D341Med (cell line): ENCODE measurements at regions not wholly inside any gene's neighbourhood (a gene's known extent, or its start where the extent isn't known, plus 50 kb on each side); places are given as distances from the start of the nearest gene placed in this dataset.
A peak's percentile ranks its signal among the peaks of the same experiment; 100 is the strongest.
"Not testable (repeated sequence)": the region's sequence is repeated elsewhere in the genome, so short reads cannot be mapped to it uniquely, and the experiment has no call there.

Source experiments
- DNase-seq: peaks from one replicate; pipeline ENCODE4 v3.0.0; 2012; ENCODE audit warnings: low spot score

DNA sequence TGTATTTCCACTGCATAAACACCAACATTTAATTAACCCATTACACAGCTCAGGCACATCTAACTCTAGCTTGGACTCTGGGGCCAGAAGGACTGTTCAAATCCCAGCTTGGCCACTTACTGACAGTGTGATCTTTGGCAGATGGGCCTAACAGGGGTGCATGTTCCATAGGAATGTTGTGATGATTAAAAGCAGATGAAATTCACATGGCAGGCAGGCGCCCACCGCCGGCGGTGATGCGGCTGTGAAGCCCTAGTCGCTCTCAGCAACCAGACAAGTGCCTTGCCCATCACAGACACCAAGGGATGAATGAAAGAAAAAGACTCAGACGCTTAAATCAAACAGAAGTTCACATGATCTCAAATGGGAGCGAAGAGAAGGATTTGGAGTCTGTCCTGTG, 84.6 kb upstream of the WSB1 start:
- DNase-seq: no peak

DNA sequence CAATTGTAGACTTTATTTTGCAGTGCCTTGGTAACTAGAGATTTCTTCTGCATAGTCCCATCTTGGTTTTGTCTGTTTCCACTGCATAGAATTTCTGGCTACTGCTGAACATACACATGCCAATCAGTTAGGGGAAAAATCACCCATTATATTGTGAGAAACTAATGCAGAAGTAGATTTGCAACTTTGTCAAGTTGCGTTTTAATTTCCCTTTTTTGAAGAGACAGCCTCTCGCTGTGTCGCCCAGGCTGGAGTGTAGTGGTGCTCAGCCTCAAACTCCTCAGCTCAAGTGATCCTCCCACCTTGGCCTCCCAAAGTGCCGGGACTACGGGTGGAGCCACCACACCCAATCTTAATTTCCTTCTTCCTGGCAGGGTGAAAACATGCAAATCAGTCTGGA, 83.1 kb upstream of the WSB1 start:
- not testable (repeated sequence) for DNase-seq

DNA sequence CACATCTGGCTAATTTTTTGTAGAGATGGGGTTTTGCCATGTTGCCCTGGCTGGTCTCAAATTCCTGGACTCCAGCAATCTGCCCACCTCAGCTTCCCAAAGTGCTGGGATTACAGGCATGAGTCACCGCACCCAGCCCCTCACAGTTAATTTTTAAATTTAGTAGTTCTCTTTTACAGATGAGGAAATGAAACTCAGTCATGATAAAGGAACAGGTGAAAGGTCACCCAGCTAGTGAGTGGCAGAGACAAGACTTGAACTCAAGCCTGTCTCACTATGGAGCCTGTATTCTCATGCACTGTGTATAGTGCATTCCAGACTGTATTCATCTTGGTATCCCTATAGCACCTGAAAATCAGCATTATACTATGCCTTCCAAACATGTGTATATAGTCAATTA, 77.1 kb upstream of the WSB1 start:
- DNase-seq: no peak

DNA sequence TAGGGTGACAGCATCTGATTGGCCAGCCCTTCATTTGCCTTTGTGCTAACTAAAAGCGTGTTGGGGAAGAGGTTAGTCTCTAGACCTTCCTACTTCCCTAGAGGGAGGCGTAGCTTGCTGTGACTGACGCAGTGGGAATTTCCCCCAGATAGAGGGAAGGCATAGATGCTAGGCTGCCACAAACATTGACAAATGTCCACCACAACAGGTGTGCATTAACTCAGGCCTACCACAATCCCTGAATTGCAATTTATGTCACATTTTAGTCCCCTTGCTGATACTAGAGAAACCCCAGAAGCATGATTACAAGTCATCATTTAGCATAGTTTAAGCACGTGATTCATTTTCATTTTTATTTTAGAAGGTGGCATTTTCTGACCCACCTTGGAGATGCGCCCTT, 76.3 kb upstream of the WSB1 start:
- DNase-seq: no peak

DNA sequence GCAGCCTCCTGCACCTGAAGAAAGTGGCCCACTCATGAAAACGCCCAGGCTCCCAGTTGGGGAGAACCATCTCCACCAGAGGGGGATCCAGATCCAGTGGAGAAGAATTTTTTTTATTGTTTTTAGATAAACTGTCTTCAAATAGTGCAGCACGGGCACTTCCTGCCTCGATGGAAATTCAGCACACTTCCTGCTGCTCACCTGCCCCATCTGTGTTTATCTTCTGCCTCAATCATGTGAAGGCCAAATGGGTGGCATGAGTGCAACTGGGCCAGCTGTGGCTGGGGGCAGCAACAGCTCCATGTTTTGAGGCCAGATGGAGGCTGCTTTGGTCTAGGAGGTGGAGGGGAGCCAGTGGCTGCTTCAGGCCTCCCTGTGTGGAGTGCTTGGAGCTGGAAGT, 75.9 kb upstream of the WSB1 start:
- no peak for DNase-seq

DNA sequence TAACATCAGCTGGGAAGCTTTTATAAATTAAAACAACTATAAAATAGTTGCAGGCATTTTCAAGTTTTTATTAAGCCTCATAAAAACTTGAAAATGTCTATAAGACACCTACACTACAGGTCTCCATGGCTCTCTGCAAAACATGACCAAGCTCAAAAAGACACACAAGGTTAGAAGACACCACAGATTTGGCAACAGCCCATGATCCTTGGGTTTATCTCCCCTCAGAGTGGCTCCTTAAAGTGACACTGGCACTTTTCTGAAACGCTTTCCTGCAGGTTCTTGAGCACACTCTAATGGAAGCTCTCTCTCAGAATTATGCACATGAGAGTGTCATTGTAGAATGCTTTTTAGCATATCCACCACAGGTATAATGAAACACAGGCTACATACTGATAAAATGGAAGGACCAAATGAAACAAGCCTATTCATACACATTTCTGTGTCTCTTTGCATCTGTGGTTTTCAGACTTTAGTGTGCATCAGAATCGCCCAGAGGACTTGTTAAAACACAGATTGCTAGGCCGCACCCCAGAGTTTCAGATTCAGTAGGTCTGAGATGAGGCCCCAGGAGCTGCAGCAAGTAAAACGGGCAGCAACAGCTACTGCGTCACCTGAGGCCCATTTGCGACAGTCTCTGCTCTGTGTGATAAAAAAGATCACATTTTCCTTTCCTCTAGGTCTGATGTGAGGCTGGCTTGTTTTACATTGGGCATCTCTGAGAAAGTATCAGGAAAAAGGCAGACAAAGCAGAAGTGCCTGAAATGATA, 75.0 kb upstream of the WSB1 start:
- no peak for DNase-seq

DNA sequence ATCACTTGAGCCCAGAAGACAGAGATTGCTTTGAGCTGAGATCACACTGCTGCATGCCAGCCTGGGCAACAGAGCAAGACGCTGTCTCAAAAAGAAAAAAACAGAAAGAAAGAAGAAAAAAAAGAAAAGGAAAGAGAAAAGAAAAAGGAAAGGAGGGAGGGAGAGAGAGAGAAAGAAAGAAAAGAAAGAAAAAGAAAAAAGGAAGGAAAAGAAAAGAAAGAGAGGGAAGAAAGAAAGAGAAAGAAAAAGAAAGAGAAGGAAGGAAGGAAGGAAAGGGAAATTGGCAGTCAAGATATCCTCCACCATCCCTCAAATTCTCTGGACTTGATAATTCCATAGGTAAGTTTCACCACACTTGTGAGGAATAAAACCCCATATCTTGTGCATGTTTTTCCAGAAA, 71.4 kb upstream of the WSB1 start:
- DNase-seq: no peak

DNA sequence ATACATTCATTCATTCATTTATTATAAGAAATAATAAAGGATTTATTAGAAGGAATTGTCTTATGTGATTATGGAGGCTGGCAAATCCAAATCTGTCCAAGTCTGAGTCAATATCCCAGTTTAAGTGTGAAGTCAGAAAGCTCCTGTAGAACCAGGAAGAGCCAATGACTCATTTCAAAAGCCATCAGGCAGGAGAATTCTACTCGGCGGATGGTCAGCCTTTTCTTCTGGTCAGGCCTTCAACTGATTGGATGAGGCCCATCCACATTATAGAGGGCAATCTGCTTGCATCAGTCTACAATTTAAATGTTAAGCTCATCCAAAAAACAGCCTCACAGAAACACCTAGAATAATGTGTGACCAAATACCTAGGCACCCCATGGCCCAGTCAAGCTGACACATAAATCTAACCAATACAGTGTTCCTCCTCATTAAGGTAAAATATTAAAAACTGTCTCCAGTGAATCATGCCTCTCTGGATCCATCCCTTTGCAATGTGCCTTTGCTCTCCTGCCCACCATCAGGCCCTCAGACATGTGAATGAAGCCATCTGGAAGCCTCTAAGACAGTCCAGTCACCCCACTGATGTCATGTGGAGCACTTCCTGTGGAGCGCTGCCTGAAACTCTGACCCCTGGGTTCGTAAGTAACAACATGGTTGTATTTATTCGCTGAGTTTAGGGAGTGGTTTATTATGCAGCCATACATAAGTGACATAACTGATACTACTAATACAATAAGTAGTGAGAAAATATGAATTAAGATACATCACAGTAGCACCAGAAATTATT, 69.2 kb upstream of the WSB1 start:
- DNase-seq: no peak

DNA sequence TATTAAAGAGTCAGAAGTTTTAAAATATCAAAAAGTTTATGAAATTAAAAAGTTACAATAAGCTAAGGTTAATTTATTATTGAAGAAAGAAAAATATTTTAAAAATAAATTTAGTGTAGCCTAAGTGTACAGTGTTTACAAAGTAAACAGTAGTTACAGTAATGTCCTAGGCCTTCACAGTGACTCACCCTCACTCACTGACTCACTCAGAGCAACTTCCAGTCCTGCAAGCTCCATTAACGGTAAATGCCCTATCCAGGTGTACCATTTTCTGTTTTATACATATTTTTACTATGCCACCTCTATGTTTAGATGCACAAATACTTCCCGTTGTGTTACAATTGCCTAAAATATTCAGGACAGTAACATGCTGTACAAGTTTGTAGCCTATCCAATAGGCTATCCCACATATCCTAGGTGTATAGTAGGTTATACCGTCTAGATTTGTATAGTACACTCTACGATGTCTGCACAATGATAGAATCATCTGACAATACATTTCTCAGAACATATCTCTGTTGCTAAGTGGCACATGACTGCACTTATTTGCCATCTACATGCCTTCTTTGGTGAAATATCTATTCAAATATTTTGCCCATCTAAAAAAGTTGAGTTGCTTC, 67.2 kb upstream of the WSB1 start:
- no peak for DNase-seq

DNA sequence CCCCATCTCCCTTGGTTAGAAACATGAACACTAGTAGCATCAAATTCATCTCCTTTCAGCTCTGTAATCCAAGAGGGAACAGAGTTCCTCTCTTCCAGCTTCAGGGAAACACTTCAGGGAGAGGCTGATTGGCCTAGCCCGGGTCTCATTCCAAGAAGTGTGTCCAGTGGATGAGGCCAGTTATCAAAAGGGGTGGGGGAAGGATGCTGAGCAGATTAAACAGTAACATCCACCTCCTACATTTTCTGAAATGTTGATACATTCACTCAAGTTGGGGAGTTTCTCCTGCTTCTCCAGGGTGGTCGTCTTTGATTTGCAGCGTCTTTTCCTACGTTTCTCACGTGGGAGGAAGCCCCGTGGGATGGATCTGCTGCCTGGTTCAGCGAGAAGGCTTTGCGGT, 62.9 kb upstream of the WSB1 start:
- DNase-seq: no peak

DNA sequence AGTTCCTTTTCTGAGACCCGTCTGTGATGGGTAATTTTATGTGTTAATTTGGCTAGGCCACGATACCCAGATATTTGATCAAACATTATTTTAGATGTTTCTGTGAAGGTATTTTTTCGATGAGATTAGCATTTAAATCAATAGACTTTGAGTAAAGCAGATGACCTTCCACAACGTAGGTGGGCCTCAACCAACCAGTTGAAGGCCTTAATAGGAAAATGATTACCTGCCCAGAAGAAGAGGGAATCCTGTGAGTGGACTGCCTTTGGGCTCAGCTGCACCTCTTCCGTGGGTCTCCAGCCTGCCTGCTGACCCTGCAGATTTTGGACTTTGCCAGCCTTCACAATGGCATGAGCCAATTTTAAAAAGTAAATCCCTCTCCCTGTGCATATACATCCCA, 61.6 kb upstream of the WSB1 start:
- DNase-seq: no peak

DNA sequence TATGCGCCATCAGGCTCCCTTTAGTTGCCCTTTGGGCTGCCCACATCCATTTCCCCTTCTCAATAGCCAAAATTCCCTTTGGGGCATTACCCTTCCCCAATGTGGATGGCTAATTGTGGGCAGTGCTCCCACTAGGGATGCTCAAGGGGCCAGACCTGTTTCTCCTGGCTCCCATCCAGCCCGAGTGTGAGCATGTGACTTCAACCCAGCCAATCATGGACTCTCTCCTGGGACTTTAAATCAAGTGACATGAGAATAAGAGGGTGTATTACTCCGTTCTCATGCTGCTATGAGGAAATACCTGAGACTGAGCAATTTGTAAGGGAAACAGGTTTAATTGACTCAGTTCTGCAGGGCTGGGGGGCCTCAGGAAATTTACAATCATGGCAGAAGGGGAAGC, 60.9 kb upstream of the WSB1 start:
- DNase-seq: no peak

DNA sequence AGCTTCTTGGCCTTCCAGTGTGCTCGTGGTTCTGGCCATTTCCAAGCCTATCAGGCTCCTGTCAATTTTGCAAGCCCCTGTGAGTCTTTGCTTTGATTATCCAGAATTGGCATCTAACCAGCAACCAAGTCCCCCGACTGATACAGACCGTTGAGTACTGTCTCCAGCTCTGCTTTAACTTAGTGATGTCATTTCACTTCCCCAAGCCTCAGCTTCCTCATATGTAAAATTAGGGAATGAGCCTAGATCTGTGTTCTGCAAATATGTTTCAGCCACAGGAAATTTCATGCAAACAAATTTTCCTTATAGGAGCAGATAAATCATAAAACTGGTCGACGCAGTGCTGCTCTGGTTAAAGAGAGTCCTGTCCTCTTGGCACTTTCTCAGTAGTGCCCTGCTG, 60.1 kb upstream of the WSB1 start:
- no peak for DNase-seq

DNA sequence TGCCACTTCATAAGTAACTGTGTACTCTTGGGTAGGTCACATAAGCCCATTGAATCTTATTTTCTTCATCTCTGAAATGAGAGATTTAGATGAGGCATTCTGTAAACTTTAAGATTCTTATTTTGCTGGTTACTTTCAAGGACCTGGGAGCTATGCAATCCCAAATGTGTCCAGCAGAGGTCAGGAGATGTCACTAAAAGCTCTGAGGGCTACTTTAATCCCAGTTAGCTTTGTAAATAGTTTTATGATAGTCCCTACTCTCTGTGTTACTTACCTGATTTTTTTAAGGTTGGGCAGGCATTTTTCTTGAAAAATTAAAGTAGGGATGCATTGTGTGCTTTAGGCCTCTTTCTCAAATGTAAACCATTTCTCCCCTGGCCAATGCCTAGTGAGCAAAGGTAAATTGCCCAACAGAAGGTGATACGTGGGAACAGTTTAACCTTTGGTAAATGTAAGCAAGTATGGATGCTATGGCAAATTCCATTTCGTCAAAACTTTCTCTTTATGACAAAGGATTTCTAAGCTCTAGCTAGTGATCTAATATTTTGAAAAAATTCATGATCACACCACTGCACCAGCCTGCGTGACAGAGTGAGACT, 57.1 kb upstream of the WSB1 start:
- peak; percentile 69 for DNase-seq

DNA sequence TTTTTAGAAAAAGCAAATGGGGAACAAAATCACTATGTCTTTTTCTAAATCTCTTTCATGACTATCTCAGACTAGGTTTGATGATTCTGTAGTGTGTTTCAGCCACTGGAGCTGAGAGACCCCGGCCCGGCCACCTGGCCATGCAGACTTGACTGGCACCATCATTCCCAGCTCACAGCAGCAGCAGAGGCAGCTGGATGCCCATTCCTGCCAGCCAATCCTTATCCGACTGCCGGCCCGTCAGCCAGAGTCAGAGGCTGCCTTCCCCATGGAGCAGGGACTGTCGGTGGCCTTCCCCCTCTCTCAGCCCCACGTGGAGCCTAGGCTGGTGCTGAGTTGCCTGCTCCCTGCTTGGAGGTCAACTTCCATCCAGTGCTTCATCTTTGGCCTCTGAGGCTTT, 56.0 kb upstream of the WSB1 start:
- DNase-seq: no peak

DNA sequence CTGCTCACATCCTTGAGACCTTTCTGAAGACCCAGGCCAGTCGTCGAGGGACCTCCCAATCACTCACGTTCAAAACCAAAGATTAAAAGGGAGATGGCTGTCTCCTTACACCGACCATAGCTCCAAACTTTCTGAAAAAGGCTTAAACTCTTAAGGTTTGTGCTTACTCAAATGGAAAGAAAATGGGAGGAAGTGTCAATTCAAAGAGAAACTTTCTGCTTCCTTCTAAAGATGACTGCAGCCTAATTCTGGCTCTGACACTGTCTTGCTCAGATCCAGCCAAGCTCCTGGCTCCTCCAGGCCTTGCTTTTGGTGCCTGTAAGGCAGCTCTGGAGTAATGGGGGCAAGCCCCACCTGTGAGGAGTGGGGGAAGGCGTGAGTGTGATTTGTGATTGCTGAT, 54.9 kb upstream of the WSB1 start:
- DNase-seq: no peak

DNA sequence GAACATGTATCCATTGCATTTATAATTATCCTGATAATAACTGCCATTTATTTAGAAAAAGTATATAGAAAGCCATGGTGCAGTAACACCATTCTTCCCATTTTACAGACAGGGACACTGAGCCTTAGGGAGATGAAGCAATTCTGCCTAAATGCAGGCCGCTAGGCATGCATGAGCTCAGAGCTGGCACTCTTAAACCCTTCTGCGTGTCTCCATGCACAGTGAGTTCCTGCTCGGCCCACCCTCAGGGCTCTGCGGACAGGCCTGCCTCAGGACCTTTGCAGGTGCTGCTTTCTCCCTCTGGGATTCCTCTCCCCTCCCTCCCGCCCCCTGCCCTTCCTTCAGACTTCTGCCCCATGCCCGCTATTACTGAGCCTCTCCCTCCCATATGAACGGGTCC, 54.3 kb upstream of the WSB1 start:
- DNase-seq: no peak

DNA sequence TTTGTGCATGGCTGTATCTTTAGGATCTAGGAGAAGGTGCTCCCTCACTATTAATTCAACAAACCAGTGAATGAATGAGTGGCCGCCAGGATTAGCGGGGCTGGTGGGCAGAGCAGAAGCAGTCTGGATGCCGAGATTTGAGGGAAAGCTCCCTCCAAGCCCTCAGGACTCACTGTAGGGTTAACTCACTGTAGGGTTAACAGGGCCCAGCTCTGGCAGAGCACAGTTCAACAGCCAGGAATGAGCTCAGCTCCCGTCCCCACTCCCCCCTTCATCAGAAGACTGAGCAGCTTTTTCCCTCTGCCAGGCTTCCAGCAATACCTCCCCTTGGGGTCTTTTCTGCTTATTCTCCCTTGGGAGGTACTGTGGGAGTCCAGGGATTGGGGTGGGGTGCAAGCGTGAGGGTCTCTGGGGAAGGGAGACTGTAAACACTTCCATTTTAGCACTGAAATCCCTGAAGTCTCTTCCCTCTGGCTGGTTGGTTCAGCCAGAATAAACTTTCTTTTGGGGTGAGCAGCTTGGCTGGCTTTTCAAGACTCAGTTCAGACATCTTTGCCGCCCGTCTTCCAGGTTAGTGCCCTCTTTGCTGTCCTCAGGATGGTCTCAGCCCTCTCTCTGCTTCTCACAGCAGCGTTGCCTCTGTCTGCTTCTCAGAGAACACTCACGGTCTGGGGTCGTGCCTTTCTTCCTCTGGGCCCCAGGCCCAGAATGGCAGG, 53.7 kb upstream of the WSB1 start:
- DNase-seq: no peak

DNA sequence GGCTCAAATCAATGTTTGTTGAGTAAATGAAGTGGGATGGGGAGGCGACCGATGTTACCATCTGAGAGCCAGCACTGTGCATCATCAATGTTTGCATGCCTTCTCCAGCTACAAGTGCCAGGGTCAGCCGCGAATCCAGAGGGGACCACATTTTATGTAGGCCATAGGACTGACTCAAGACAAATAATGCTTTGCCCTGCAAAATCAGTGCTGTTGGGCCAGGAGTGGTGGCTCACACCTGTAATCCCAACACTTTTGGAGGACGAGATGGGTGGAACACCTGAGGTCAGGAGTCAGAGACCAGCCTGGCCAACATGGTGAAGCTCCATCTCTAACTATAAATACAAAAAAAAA, 53.1 kb upstream of the WSB1 start:
- DNase-seq: no peak

DNA sequence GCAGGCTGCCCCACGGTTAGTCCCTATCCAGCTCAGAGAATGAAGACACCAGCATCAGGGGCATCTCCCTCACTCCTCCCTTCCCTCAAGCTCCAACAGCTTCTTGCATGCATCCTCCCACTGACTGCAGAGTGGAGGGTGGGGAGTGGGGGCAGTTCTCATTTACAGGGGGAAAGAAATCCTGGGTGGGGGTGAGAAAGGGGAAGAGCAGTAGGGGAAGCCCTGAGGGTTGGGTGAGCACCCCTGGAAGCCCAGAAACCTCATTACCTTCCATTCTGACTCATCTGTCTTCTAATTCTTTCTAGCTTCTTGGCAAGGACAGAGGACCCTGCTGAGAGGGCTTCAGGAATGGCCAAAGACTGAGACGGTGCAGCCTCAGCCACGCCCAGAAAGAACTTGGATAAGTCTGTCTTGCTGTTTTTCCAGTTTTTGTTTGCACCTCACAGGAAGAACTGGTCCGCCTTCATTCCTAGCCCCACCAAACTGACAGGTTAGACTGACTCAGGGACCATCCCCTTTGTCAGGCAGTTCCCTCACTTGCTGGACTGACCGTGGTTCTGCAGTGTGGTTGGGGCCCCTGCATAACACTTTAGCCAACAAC, 52.5 kb upstream of the WSB1 start:
- no peak for DNase-seq

DNA sequence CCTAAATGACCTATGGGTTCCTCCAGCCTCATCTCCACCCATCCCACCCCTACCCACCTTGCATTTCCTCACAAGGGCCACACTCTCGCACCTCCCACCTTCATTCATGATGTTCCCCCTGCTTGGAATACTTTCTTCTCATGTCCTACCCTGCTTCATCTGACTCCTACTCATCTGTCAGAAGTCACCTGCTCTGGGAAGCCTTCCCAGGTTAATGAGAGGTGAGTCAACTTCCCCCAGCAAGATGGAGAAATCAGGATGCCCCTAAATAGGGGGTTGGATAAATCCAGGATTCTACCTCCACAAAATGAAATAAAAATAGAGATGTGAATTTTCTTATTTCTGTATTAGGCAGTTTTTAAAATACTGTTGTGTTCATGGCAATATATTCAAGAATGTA, 51.0 kb upstream of the WSB1 start:
- no peak for DNase-seq

DNA sequence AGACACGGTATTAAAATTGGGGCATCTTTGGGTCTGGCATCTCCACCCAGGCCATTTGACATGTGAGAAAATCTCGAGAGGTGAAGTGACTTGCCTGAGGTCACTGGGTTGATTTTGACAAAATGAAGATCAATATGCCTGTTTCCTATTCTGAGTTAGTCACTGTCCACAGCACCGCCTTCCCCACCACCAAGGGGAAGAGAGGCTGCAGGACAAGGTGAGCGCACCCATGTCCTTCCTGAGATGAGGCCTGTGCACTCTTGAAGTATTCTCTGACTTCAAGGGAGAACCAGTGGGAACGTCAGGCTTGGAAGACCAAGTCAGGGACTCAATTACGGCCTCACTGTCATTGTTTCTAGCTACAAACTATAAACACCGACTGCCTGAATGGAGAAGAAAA, 49.9 kb upstream of the WSB1 start:
- no peak for DNase-seq
